ENCODE measurements at regions not wholly inside any gene's neighbourhood (a gene's known extent, or its start where the extent isn't known, plus 50 kb on each side); places are given as distances from the start of the nearest gene placed in this dataset.
"Not testable (repeated sequence)": the region's sequence is repeated elsewhere in the genome, so short reads cannot be mapped to it uniquely, and the experiment has no call there.

GRCh38 chr14:105620178-105620864 is 93.9 kb downstream of the TMEM121 start:
- TF ChIP-seq CTCF (IDR thresholded peaks at IDR 0.05; ENCODE audit: insufficient read depth, low read depth, low read length); EZH2 (IDR thresholded peaks at IDR 0.05; ENCODE audit: insufficient read depth, low read length): not testable (repeated sequence)
